ENCODE measurements at regions not wholly inside any gene's neighbourhood (a gene's known extent, or its start where the extent isn't known, plus 50 kb on each side); places are given as distances from the start of the nearest gene placed in this dataset.

GRCh38 chr9:135394699-135395645 is 84.6 kb upstream of the PPP1R26 start:
- Histone ChIP-seq H3K9me3 (peaks cover 0 to 12% (median 0%) of the 10 kb centered on the region in 3 donors), H3K36me3 (no peaks in the 10 kb centered on the region), H3K4me3 (no peak overlapping the region), H3K4me1 (no peaks in the 10 kb centered on the region), H3K27me3 (peaks cover 74% of the 10 kb centered on the region), H3K27ac (no peak overlapping the region)
- 81 to 83% methylated on average over 5 of the region's 5 CpGs for WGBS, 2 donors (ENCODE audit: low coverage in 1 of 2)
- TF ChIP-seq, protein P1, sequence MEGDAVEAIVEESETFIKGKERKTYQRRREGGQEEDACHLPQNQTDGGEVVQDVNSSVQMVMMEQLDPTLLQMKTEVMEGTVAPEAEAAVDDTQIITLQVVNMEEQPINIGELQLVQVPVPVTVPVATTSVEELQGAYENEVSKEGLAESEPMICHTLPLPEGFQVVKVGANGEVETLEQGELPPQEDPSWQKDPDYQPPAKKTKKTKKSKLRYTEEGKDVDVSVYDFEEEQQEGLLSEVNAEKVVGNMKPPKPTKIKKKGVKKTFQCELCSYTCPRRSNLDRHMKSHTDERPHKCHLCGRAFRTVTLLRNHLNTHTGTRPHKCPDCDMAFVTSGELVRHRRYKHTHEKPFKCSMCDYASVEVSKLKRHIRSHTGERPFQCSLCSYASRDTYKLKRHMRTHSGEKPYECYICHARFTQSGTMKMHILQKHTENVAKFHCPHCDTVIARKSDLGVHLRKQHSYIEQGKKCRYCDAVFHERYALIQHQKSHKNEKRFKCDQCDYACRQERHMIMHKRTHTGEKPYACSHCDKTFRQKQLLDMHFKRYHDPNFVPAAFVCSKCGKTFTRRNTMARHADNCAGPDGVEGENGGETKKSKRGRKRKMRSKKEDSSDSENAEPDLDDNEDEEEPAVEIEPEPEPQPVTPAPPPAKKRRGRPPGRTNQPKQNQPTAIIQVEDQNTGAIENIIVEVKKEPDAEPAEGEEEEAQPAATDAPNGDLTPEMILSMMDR (IDR thresholded peaks at IDR 0.05) = no peak
- TF ChIP-seq POLR2AphosphoS5 (IDR thresholded peaks at IDR 0.05) (no peak), POLR2A (IDR thresholded peaks at IDR 0.05) (no peak), EP300 (IDR thresholded peaks at IDR 0.05) (no peak)
- ATAC-seq = no peak

- WGBS, 2 donors (ENCODE audit: low coverage in 1 of 2) = 70 to 100% methylated on average over 1 to 2 of the region's 12 CpGs
- Histone ChIP-seq H3K4me1 (no peaks in the 10 kb centered on the region), H3K27me3 (peaks cover 74% of the 10 kb centered on the region), H3K36me3 (no peaks in the 10 kb centered on the region), H3K4me3 (no peak overlapping the region), H3K9me3 (peaks cover 0 to 12% (median 0%) of the 10 kb centered on the region in 3 donors), H3K27ac (no peak overlapping the region)
- no peak for TF ChIP-seq EP300 (IDR thresholded peaks at IDR 0.05)
- ATAC-seq = no peak
Observed at GRCh38 chr9:135397142-135397541, 82.4 kb upstream of the PPP1R26 start.

DNA sequence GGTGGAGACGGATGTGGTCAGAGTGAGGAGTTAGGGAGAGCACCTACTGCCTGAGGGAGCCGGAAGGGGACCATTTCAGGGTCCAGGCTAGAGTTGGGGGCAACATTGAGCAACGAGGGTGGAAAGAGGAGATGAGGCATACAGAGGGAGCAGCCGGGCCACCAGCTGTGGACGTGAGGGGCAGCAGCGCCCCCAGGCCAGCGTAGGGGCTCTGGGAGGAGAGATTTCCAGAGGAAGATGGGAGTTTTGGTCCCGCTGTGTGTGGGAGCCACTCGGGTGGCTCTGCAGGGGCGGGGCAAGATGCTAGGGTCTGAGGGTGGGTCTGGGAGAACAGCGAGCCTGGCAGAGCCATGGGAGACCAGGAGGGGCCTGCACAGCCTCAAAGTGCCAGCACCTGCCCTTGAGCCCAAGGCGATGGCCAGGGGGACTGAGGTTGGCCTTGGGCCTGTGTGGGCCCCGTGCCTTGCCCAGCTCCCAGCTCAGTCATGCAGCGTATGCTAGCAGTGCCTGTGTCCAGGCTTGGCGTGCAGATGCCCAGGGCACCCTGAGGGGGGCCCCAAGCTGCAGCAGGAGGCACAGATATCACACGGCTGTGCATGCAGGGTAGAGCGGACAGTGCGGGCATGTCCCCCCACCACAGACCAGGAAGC is 80.5 kb upstream of the PPP1R26 start:
- TF ChIP-seq, protein P1 (IDR thresholded peaks at IDR 0.05) = no peak
- TF ChIP-seq POLR2AphosphoS5 (IDR thresholded peaks at IDR 0.05) = no peak

GRCh38 chr9:135400496-135400895 is 79.1 kb upstream of the PPP1R26 start:
- H3K27me3 ChIP-seq = peaks cover 79% of the 10 kb centered on the region
- no peak overlapping the region for H3K27ac ChIP-seq
- no peak overlapping the region for H3K4me3 ChIP-seq
- no peaks in the 10 kb centered on the region for H3K4me1 ChIP-seq
- H3K36me3 ChIP-seq = no peaks in the 10 kb centered on the region
- TF ChIP-seq POLR2A (IDR thresholded peaks at IDR 0.05) = no peak
- TF ChIP-seq, protein P1 (IDR thresholded peaks at IDR 0.05) = no peak
- peaks cover 0 to 12% (median 0%) of the 10 kb centered on the region in 3 donors for H3K9me3 ChIP-seq
- ATAC-seq = no peak
- 57% methylated on average over 7 of the region's 9 CpGs; no CpG with 5 or more reads in 1 of the 2 donors for WGBS, 2 donors (ENCODE audit: low coverage in 1 of 2)

More for the DNA sequence above, 80.5 kb upstream of the PPP1R26 start:
- no peaks in the 10 kb centered on the region for H3K4me1 ChIP-seq
- no peaks in the 10 kb centered on the region for H3K36me3 ChIP-seq
- peaks cover 74% of the 10 kb centered on the region for H3K27me3 ChIP-seq
- H3K27ac ChIP-seq = no peak overlapping the region
- 82% methylated on average over 13 of the region's 18 CpGs; no CpG with 5 or more reads in 1 of the 2 donors for WGBS, 2 donors (ENCODE audit: low coverage in 1 of 2)
- H3K4me3 ChIP-seq = no peak overlapping the region
- peaks cover 0 to 12% (median 0%) of the 10 kb centered on the region in 3 donors for H3K9me3 ChIP-seq
- no peak for ATAC-seq

- no peak overlapping the region for H3K27ac ChIP-seq
- H3K4me3 ChIP-seq = no peak overlapping the region
- H3K27me3 ChIP-seq = peaks cover 78% of the 10 kb centered on the region
- H3K9me3 ChIP-seq = peaks cover 0 to 7% (median 0%) of the 10 kb centered on the region in 3 donors
- no peak for ATAC-seq
- H3K36me3 ChIP-seq = no peaks in the 10 kb centered on the region
- TF ChIP-seq, protein P1 (IDR thresholded peaks at IDR 0.05) = no peak
- TF ChIP-seq POLR2A (IDR thresholded peaks at IDR 0.05) (no peak), EP300 (IDR thresholded peaks at IDR 0.05) (no peak), POLR2AphosphoS5 (IDR thresholded peaks at IDR 0.05) (no peak)
- 83% methylated on average over 8 of the region's 14 CpGs; no CpG with 5 or more reads in 1 of the 2 donors for WGBS, 2 donors (ENCODE audit: low coverage in 1 of 2)
- no peaks in the 10 kb centered on the region for H3K4me1 ChIP-seq
Observed at GRCh38 chr9:135401218-135401617, 78.4 kb upstream of the PPP1R26 start.
